HepG2 (cell line): ENCODE measurements at regions not wholly inside any gene's neighbourhood (a gene's known extent, or its start where the extent isn't known, plus 50 kb on each side); places are given as distances from the start of the nearest gene placed in this dataset.

Experiments
- ATAC-seq: fragments of 200-7000 bp; cut with Tn5 transposase; 3 replicates; pipeline ENCODE4 v1.9.1; 2020; ENCODE audit warnings: mild to moderate bottlenecking, moderate library complexity
- BruUV-seq: library from RNA; stranded (reverse); fragments of 400-500 nt; replicated peaks from 2 replicates; lab custom pipeline; 2021; lab: Mats Ljungman, UMichigan
- CTCF ChIA-PET: fragments of 300-600 bp; formaldehyde crosslinking; extraction: SDS; loops from one replicate; lab custom pipeline; 2021; ENCODE audit warnings: low total read pairs, inconsistent platforms, low intra/inter-chr PET ratio; lab: Yijun Ruan, JAX
- POLR2A ChIA-PET: fragments of 350-600 bp; sonication (Branson Sonifier 250); formaldehyde crosslinking; loops from one replicate; lab custom pipeline; 2020; ENCODE audit warnings: antibody characterized with exemption, inconsistent platforms; lab: Yijun Ruan, JAX
- DNase-seq: peaks from one replicate; pipeline ENCODE4 v3.0.0-alpha.2; 2015; ENCODE audit warnings: low spot score
- FAIRE-seq: peaks from 3 replicates; lab custom pipeline; 2011; peaks lifted over from hg19 to GRCh38; lab: Jason Lieb, UNC
- H2AFZ ChIP-seq: one replicate; pipeline ENCODE4 v1.6.1; 2011; ENCODE audit warnings: low read length, inconsistent platforms
- H3K27ac ChIP-seq: fragments of 300-600 bp; 3 replicates; pipeline ENCODE4 v1.8.0; 2011; ENCODE audit warnings: mixed run types, mild to moderate bottlenecking, mixed read lengths, low read length, inconsistent platforms; ENCODE audit not compliant: insufficient read depth; ENCODE audit errors: extremely low read length
- H3K27me3 ChIP-seq, 2 experiments: fragments of 200-600 bp in 1 of 2; 2 replicates in 1 of 2; 3 replicates in 1 of 2; pipeline versions ENCODE4 v1.6.0 to v1.8.0; 2011; ENCODE audit warnings: low read length in 2 of 2, mild to moderate bottlenecking in 2 of 2, moderate library complexity in 2 of 2, inconsistent platforms in 1 of 2; ENCODE audit not compliant: insufficient read depth in 2 of 2, control insufficient read depth in 1 of 2
- H3K36me3 ChIP-seq, 2 experiments: fragments of 200-600 bp in 1 of 2; replicated peaks in 1 of 2; 2 replicates in 1 of 2; 3 replicates in 1 of 2; pipeline versions ENCODE4 v1.5.1 to v1.8.0; 2011; ENCODE audit warnings: low read length in 2 of 2, inconsistent platforms in 1 of 2; ENCODE audit not compliant: insufficient read depth in 2 of 2, control insufficient read depth in 1 of 2
- H3K4me1 ChIP-seq: 2 replicates; pipeline ENCODE4 v1.5.1; 2012; ENCODE audit warnings: low read length, inconsistent platforms; ENCODE audit not compliant: insufficient read depth
- H3K4me2 ChIP-seq: 2 replicates; pipeline ENCODE4 v1.6.0; 2011; ENCODE audit warnings: low read depth, low read length, inconsistent platforms
- H3K4me3 ChIP-seq, 3 experiments: fragments of 200-600 bp in 1 of 3; sonication (generic), shearing (Covaris generic) in 1 of 3; replicated peaks in 1 of 3; 2 replicates each; pipeline ENCODE4 v1.5.1; 2011 to 2016; ENCODE audit warnings: low read length in 3 of 3, inconsistent platforms in 2 of 3, low read depth in 2 of 3, mild to moderate bottlenecking in 2 of 3, control low read depth in 1 of 3, mixed read lengths in 1 of 3; ENCODE audit not compliant: insufficient read depth in 1 of 3
- H3K79me2 ChIP-seq: one replicate; pipeline ENCODE4 v1.6.1; 2011; ENCODE audit warnings: low read length, inconsistent platforms; ENCODE audit not compliant: insufficient read depth
- H3K9ac ChIP-seq: 2 replicates; pipeline ENCODE4 v1.6.0; 2011; ENCODE audit warnings: mild to moderate bottlenecking, low read depth, low read length, inconsistent platforms; ENCODE audit not compliant: insufficient read depth
- H3K9me3 ChIP-seq: 2 replicates; pipeline ENCODE4 v1.5.1; 2012; ENCODE audit warnings: mild to moderate bottlenecking, low read length
- H4K20me1 ChIP-seq: 2 replicates; pipeline ENCODE4 v1.6.0; 2011; ENCODE audit warnings: inconsistent platforms, mild to moderate bottlenecking, low read length, moderate library complexity; ENCODE audit not compliant: insufficient read depth
- ATF7 ChIP-seq, 2 experiments: fragments of 450-650 bp in 1 of 2; sonication (generic) in 1 of 2; formaldehyde crosslinking in 1 of 2; IDR thresholded peaks; 2 replicates each; pipeline versions ENCODE4 v1.4.0 to v1.6.1; 2016 to 2020; ENCODE audit warnings: antibody characterized with exemption in 1 of 2, mild to moderate bottlenecking in 1 of 2, missing genetic modification reagents in 1 of 2
- CREB1 ChIP-seq, 2 experiments: fragments of 450-650 bp in 1 of 2; IDR thresholded peaks; 2 replicates each; pipeline ENCODE4 v1.6.1; 2016 to 2017; ENCODE audit warnings: control low read depth in 1 of 2, mild to moderate bottlenecking in 1 of 2, missing compliant biosample characterization in 1 of 2, missing genetic modification characterization in 1 of 2
- CREM ChIP-seq, 2 experiments: sonication (generic) in 1 of 2; formaldehyde crosslinking in 1 of 2; IDR thresholded peaks; 2 replicates each; pipeline versions ENCODE4 v1.4.0 to v1.6.1; 2016 to 2020; ENCODE audit warnings: antibody characterized with exemption in 1 of 2, mild to moderate bottlenecking in 1 of 2, missing genetic modification reagents in 1 of 2
- RXRB ChIP-seq: IDR thresholded peaks from 2 replicates; pipeline ENCODE4 v1.6.1; 2016; ENCODE audit warnings: borderline replicate concordance, missing genetic modification reagents, missing compliant biosample characterization
- SUZ12 ChIP-seq: fragments of 150-350 bp; IDR thresholded peaks from 2 replicates; pipeline ENCODE4 v1.6.1; 2014; ENCODE audit warnings: low read depth, low read length
- ZC3H4 ChIP-seq: sonication (generic); formaldehyde crosslinking; IDR thresholded peaks from 2 replicates; pipeline ENCODE4 v1.4.0; 2020; ENCODE audit warnings: missing genetic modification reagents, borderline replicate concordance
- ZNF556 ChIP-seq: sonication (generic); formaldehyde crosslinking; IDR thresholded peaks from 2 replicates; pipeline ENCODE4 v1.4.0; 2020; ENCODE audit warnings: mild to moderate bottlenecking, missing genetic modification reagents, borderline replicate concordance
- ZNF687 ChIP-seq: sonication (generic); formaldehyde crosslinking; IDR thresholded peaks from 2 replicates; pipeline ENCODE4 v1.5.1; 2020; ENCODE audit warnings: mild to moderate bottlenecking, missing genetic modification reagents, moderate library complexity
- WGBS: methylation state at CpG from one replicate; pipeline ENCODE4 v1.1.6; 2017; ENCODE audit warnings: low lambda C conversion rate; 5-methylcytosine and 5-hydroxymethylcytosine counted together
- in situ Hi-C: cut with HindIII; loops from 2 replicates; pipeline ENCODE4 v1.10.0; 2017; ENCODE audit warnings: low pct_unique_long_range_greater_than_20kb; ENCODE audit not compliant: extremely low pct_ligation_motif_present
- intact Hi-C: fragments of 100-400 bp; cut with micrococcal nuclease; formaldehyde crosslinking; loops from one replicate; pipeline ENCODE4 v1.10.0; 2022; ENCODE audit not compliant: unreplicated experiment
- TF ChIP-seq, protein P1 (sequence below): IDR thresholded peaks from 2 replicates; pipeline ENCODE4 v1.6.1; 2016; ENCODE audit warnings: low read depth, missing genetic modification reagents, missing compliant biosample characterization

DNA sequence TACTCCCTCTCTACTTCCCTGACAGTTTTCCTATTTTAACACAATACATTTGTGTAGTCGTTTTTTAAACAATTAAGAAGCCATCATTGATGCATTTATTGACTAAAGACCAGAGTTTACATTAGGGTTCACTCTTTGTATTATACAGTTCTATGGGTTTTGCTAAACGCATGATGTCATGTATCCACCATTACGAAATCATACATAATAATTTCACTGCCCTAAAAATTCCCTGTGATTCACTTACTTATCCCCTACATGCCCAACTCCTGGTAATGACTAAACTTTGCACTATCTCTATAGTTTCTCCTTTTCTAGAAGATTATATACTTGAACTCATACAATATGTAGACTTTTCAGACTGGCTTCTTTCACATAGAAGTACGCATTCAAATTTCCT is 1016.5 kb upstream of the FOXG1 start:
- Histone ChIP-seq H3K4me1 (no peaks in the 10 kb centered on the region), H3K4me2 (no peak overlapping the region), H2AFZ (no peak overlapping the region), H3K4me3 (no peak overlapping the region), H4K20me1 (no peaks in the 10 kb centered on the region), H3K79me2 (no peaks in the 10 kb centered on the region), H3K27me3 (peaks cover 0 to 1% of the 10 kb centered on the region in 2 experiments; a peak in 1 of 5 replicates), H3K9me3 (peaks cover 80% of the 10 kb centered on the region), H3K36me3 (no peaks in the 10 kb centered on the region), H3K27ac (no peak overlapping the region), H3K9ac (no peak overlapping the region)
- 5% methylated on average over 4 of the region's 4 CpGs for WGBS
- BruUV-seq: no TSS peak
- in situ Hi-C loops: no loop called here
- TF ChIP-seq ATF7 (IDR thresholded peaks at IDR 0.05): peak; percentile 90
- no peak for TF ChIP-seq ATF7 (CRISPR knock-in tag; IDR thresholded peaks at IDR 0.05)
- peak; percentile 20; the same call in 1 of the 2 replicates for TF ChIP-seq CREB1 (IDR thresholded peaks at IDR 0.05)
- TF ChIP-seq CREB1 (CRISPR knock-in tag; IDR thresholded peaks at IDR 0.05): no peak
- no peak for TF ChIP-seq RXRB (CRISPR knock-in tag)
- TF ChIP-seq SUZ12: no peak
- TF ChIP-seq ZNF687 (CRISPR knock-in tag): no peak
- TF ChIP-seq ZNF556 (CRISPR knock-in tag): no peak
- no peak for TF ChIP-seq ZC3H4 (CRISPR knock-in tag)
- TF ChIP-seq, protein P1, sequence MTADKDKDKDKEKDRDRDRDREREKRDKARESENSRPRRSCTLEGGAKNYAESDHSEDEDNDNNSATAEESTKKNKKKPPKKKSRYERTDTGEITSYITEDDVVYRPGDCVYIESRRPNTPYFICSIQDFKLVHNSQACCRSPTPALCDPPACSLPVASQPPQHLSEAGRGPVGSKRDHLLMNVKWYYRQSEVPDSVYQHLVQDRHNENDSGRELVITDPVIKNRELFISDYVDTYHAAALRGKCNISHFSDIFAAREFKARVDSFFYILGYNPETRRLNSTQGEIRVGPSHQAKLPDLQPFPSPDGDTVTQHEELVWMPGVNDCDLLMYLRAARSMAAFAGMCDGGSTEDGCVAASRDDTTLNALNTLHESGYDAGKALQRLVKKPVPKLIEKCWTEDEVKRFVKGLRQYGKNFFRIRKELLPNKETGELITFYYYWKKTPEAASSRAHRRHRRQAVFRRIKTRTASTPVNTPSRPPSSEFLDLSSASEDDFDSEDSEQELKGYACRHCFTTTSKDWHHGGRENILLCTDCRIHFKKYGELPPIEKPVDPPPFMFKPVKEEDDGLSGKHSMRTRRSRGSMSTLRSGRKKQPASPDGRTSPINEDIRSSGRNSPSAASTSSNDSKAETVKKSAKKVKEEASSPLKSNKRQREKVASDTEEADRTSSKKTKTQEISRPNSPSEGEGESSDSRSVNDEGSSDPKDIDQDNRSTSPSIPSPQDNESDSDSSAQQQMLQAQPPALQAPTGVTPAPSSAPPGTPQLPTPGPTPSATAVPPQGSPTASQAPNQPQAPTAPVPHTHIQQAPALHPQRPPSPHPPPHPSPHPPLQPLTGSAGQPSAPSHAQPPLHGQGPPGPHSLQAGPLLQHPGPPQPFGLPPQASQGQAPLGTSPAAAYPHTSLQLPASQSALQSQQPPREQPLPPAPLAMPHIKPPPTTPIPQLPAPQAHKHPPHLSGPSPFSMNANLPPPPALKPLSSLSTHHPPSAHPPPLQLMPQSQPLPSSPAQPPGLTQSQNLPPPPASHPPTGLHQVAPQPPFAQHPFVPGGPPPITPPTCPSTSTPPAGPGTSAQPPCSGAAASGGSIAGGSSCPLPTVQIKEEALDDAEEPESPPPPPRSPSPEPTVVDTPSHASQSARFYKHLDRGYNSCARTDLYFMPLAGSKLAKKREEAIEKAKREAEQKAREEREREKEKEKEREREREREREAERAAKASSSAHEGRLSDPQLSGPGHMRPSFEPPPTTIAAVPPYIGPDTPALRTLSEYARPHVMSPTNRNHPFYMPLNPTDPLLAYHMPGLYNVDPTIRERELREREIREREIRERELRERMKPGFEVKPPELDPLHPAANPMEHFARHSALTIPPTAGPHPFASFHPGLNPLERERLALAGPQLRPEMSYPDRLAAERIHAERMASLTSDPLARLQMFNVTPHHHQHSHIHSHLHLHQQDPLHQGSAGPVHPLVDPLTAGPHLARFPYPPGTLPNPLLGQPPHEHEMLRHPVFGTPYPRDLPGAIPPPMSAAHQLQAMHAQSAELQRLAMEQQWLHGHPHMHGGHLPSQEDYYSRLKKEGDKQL (CRISPR knock-in tag): no peak
- no peak for TF ChIP-seq CREM (IDR thresholded peaks at IDR 0.05)
- TF ChIP-seq CREM (CRISPR knock-in tag; IDR thresholded peaks at IDR 0.05): no peak
- ChIA-PET POLR2A (no interaction called here), CTCF (no interaction called here)
- ATAC-seq (no peak), FAIRE-seq (no peak), DNase-seq (no peak)
- intact Hi-C loops: no loop called here
